GM12872 (cell line): ENCODE measurements at regions not wholly inside any gene's neighbourhood (a gene's known extent, or its start where the extent isn't known, plus 50 kb on each side); places are given as distances from the start of the nearest gene placed in this dataset.

Source experiments
- TF ChIP-seq, protein P1 (sequence below): IDR thresholded peaks from 3 replicates; pipeline ENCODE4 v1.5.1; 2011; ENCODE audit warnings: low read depth, mild to moderate bottlenecking, low read length, moderate library complexity; ENCODE audit not compliant: insufficient read depth

DNA sequence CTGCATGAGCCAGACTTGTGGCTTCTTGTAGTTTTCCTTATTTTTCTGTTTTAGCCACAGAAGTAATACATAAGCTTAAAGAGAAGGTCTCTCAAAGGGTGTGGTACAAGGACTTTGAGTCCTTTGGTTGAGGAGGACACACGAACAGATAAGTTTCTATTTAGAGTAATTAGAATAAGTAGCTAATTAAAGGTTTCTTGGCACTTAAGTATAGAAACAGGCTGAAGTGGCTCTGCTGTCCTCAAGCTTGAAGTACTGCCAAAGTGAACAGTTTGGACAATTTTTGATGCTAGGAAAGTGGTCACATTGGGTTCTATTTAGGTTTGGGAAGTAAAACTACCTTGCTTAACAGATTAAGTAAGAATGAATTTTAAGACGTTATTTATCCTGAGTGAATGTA, 278.3 kb upstream of the MPDZ start:
- TF ChIP-seq, protein P1, sequence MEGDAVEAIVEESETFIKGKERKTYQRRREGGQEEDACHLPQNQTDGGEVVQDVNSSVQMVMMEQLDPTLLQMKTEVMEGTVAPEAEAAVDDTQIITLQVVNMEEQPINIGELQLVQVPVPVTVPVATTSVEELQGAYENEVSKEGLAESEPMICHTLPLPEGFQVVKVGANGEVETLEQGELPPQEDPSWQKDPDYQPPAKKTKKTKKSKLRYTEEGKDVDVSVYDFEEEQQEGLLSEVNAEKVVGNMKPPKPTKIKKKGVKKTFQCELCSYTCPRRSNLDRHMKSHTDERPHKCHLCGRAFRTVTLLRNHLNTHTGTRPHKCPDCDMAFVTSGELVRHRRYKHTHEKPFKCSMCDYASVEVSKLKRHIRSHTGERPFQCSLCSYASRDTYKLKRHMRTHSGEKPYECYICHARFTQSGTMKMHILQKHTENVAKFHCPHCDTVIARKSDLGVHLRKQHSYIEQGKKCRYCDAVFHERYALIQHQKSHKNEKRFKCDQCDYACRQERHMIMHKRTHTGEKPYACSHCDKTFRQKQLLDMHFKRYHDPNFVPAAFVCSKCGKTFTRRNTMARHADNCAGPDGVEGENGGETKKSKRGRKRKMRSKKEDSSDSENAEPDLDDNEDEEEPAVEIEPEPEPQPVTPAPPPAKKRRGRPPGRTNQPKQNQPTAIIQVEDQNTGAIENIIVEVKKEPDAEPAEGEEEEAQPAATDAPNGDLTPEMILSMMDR, result no peak

DNA sequence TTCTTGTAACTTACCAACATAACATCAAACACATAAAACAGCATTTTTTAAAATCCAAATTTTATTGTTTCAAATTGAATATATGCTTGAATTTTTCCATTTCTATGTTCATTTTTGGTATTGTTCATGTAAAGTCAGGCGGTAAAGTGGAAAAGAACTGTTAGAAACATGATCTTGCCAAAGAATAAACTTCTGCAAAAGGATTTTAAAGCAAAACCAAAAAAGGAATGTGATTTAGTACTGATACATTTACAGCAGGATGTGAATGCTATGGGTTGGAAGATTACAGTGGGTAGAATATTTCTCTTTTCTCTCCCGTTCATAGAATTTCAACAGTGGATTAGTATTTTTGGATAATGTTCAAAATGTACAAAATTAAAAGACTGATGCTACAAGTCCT, 277.2 kb upstream of the MPDZ start:
- TF ChIP-seq, protein P1, result no peak

DNA sequence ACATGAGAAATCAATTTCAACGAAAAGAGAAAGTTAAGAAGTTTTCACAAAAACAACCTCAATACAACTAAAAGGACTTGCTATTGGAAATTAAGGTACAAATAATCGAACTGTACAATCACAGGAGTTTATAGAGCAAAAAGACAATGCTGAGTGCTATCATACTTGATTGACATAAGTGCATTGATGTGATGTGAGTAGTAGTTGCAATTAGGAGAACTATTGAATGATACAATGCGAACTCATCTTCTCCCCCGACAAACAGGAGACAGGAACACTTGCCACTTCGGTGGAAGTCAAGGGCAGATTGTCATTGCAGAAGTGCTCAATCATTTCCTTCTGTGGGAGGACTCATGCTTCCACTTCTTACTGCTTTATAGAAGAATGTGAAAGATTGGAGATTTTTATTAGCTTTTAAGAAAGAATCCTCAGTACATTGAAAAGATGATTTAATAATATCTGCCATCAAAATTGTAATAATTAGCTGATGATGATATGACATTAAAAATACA, 276.6 kb upstream of the MPDZ start:
- TF ChIP-seq, protein P1, result no peak

DNA sequence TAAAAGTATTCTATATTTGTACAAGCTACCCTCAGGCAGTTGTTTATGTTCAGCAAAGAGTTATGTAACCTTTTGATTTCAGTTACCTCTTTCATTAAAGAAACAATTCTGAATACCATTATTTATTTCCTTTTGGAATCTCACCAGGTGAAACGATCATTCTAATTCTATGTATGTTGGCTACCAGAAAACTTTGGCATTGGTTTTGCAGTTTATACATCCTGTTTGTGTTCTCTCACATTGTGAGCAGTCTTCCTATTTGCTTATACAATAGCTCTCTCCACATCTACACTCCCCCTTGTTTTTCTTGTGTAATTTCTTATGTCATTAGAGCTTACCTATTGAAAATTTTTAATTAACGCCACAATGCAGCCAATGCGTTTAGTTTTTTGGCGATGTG, 276.0 kb upstream of the MPDZ start:
- TF ChIP-seq, protein P1, result no peak

DNA sequence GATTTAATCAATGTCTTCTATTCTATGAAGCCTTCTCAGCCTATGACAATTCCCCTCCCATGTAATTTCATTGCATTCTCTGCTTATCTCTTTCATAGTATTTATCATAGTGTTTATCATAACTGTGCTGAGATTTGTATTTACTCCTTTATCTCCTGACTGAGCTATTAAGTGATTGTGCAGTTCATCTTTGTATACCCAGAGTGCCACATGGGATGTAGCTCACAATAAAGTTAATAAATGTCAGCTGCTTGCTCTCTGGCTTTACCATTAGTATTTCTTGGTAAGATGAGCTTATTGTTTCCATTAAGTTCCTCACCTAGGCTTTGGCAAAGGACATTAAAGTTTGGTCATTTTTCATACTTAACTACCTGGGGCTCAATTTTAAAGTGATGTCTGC, 275.1 kb upstream of the MPDZ start:
- TF ChIP-seq, protein P1, result no peak

DNA sequence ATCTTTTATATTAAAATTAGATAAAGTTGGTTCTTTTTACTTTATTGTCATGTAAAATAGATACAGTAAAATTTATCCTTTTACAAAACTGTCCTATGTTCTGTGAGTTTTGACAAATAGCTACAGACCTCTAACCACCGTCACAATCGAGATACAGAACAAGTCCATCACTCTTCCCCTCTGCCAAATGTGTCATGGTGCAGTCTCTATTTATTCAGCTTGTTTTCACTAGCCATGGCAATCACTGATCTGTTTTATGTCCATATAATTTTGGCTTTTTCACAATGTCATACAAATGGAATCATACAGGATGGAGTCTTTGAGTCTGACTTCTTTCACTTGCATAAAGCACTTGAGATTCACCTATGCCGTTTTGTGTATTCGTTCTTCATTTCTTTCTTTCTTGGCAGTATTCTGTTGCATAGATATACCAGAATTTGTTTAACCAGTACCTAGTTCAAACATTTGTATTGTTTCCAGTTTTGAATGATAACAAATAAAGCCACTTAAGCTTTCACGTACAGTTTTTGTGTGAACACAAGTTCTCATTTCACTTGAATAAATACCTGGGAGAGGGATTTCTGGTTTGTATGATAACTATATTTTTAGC, 273.2 kb upstream of the MPDZ start:
- TF ChIP-seq, protein P1, result no peak

DNA sequence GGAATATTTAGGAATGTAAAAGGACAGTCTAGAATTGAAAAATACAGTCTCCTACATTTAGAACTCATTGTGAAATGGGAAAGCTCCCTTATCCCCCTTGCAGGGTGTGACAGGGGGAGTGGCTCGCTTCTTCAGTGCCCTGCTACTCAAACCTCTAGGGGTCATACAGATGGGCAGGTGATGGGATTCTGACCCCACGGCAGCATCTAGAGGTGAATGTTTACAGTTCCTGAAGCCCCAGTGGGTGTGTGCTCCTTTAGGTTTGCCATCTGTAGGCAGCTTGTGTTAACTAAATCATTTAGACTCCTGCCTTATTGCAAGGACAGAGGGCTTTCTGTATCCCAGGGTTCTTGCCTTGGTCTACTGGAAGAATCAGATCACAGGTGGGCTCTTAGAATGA, 271.0 kb upstream of the MPDZ start:
- TF ChIP-seq, protein P1, result no peak

DNA sequence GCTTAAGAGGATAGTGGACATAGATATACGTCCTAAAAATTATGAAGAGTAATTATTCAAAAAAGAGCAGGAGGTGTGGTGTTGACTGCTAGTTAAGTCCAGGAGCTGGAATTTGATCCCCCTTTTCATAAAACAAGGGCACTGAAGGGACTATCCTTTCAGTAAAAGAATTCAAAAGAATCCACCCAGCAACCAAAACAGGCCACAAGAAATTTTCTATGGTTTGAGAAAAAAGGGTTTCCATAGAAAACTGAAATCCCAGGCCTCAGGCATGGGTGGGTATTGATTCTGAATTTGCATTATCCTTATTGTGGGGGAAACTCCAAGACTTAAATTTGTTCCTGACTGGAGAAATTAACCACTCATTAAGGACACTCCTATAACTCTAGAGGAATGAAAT, 269.0 kb upstream of the MPDZ start:
- TF ChIP-seq, protein P1, result no peak
